MM.1S (cell line): ENCODE measurements at regions not wholly inside any gene's neighbourhood (a gene's known extent, or its start where the extent isn't known, plus 50 kb on each side); places are given as distances from the start of the nearest gene placed in this dataset.

ENCODE experiments used
- DNase-seq: peaks from one replicate; pipeline ENCODE4 v3.0.0-alpha.2; 2015
- H2AFZ ChIP-seq: fragments of 300-600 bp; sonication (generic); 2 replicates; pipeline ENCODE4 v1.6.0; 2016; ENCODE audit warnings: antibody characterized with exemption, low read length
- H3F3A ChIP-seq: fragments of 300-600 bp; sonication (generic); 2 replicates; pipeline ENCODE4 v1.6.1; 2016; ENCODE audit warnings: mild to moderate bottlenecking, antibody characterized with exemption, low read length, moderate library complexity, mixed read lengths; ENCODE audit not compliant: insufficient read depth
- H3K27ac ChIP-seq: fragments of 300-600 bp; sonication (generic); 2 replicates; pipeline ENCODE4 v1.5.1; 2016; ENCODE audit warnings: mild to moderate bottlenecking, low read length
- H3K27me3 ChIP-seq: fragments of 300-600 bp; sonication (generic); replicated peaks from 2 replicates; pipeline ENCODE4 v1.6.0; 2016; ENCODE audit warnings: low read length; ENCODE audit not compliant: insufficient read depth
- H3K36me3 ChIP-seq: fragments of 300-600 bp; sonication (generic); replicated peaks from 2 replicates; pipeline ENCODE4 v1.6.1; 2016; ENCODE audit warnings: mild to moderate bottlenecking, low read length, mixed read lengths; ENCODE audit not compliant: insufficient read depth
- H3K4me1 ChIP-seq: fragments of 300-600 bp; sonication (generic); 2 replicates; pipeline ENCODE4 v1.6.1; 2016; ENCODE audit warnings: low read length, mixed read lengths
- H3K4me2 ChIP-seq: fragments of 300-600 bp; sonication (generic); 2 replicates; pipeline ENCODE4 v1.6.0; 2016; ENCODE audit warnings: low read depth, low read length
- H3K4me3 ChIP-seq: fragments of 300-600 bp; sonication (generic); 2 replicates; pipeline ENCODE4 v1.5.1; 2016; ENCODE audit warnings: low read length, mixed read lengths
- H3K79me2 ChIP-seq: fragments of 300-600 bp; sonication (generic); 2 replicates; pipeline ENCODE4 v1.6.1; 2016; ENCODE audit warnings: mixed run types, low read length, mixed read lengths
- H3K9ac ChIP-seq: fragments of 300-600 bp; sonication (generic); 2 replicates; pipeline ENCODE4 v1.6.1; 2016; ENCODE audit warnings: low read length, mixed read lengths
- H3K9me2 ChIP-seq: fragments of 300-600 bp; sonication (generic); replicated peaks from 2 replicates; pipeline ENCODE4 v1.6.1; 2016; ENCODE audit warnings: mild to moderate bottlenecking, low read length, mixed read lengths; ENCODE audit not compliant: insufficient read depth
- H3K9me3 ChIP-seq: fragments of 300-600 bp; sonication (generic); replicated peaks from 2 replicates; pipeline ENCODE4 v1.6.1; 2016; ENCODE audit warnings: mild to moderate bottlenecking, low read length, mixed read lengths; ENCODE audit not compliant: insufficient read depth
- H4K20me1 ChIP-seq: fragments of 300-600 bp; sonication (generic); 2 replicates; pipeline ENCODE4 v1.6.1; 2016; ENCODE audit warnings: mild to moderate bottlenecking, low read length, moderate library complexity, mixed read lengths; ENCODE audit not compliant: insufficient read depth
- CTCF ChIP-seq: fragments of 300-600 bp; sonication (generic); IDR thresholded peaks from 2 replicates; pipeline ENCODE4 v1.5.1; 2016; ENCODE audit warnings: antibody characterized with exemption, low read length, mixed read lengths
- EZH2 ChIP-seq: fragments of 300-600 bp; sonication (generic); optimal IDR thresholded peaks from 2 replicates; pipeline ENCODE3; 2017; ENCODE audit warnings: low read depth, mild to moderate bottlenecking, antibody characterized with exemption, low read length, mixed read lengths
- EZH2phosphoT487 ChIP-seq: fragments of 300-600 bp; sonication (generic); IDR thresholded peaks from 2 replicates; pipeline ENCODE4 v1.6.1; 2018; ENCODE audit warnings: antibody characterized with exemption, low read length

DNA sequence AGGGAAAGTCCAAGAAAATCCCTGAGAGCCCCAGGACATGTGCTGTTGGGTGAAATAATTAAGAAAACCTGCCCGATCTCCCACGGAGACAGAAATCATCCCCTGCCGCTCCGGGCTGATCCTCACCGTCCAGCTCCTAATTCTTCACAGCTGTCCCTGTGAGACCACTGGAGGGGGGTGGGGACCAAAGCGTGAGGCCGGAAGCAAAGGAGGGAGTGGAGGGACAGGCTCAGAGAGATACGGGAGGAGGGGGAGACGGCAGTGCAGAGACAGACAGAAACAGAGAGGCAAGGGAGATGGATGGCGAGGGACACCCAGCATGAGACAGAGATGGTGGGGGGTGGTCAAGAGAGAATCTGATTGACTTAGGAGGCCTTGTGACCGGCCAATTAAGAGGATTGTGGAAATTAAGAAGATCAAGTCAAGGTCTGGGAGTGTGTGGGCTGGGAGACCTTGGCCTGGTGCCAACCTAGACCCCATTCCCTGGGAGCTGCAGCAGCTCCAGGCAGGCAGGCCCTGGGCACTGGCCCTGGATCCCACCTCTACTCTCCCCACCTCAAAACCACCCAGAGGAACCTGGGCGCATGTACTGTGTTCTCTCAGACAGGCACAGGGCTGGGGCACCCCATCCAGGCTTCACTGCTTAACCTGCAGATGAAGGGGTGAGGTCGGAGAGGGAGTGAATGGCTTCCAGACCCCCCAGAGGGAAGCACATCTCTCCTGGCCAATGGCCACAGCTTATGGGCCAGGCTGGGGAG lies 113.2 kb upstream of the ALDH1A3 start:
- no peaks in the 10 kb centered on the region for H3K9me2 ChIP-seq
- H3K9me3 ChIP-seq: no peaks in the 10 kb centered on the region
- no peak overlapping the region for H3K4me3 ChIP-seq
- no peaks in the 10 kb centered on the region for H3K36me3 ChIP-seq
- no peak overlapping the region for H2AFZ ChIP-seq
- DNase-seq: no peak
- H4K20me1 ChIP-seq: no peaks in the 10 kb centered on the region
- TF ChIP-seq EZH2phosphoT487 (no peak), CTCF (no peak), EZH2 (no peak)
- H3K4me2 ChIP-seq: no peak overlapping the region
- no peak overlapping the region for H3K27ac ChIP-seq
- H3F3A ChIP-seq: no peaks in the 10 kb centered on the region
- no peaks in the 10 kb centered on the region for H3K27me3 ChIP-seq
- H3K9ac ChIP-seq: no peak overlapping the region
- H3K79me2 ChIP-seq: no peaks in the 10 kb centered on the region
- no peaks in the 10 kb centered on the region for H3K4me1 ChIP-seq

- no peaks in the 10 kb centered on the region for H3K36me3 ChIP-seq
- no peak overlapping the region for H3K27ac ChIP-seq
- no peak overlapping the region for H3K4me2 ChIP-seq
- no peaks in the 10 kb centered on the region for H3K4me1 ChIP-seq
- no peak overlapping the region for H2AFZ ChIP-seq
- no peaks in the 10 kb centered on the region for H4K20me1 ChIP-seq
- no peaks in the 10 kb centered on the region for H3F3A ChIP-seq
- no peaks in the 10 kb centered on the region for H3K79me2 ChIP-seq
- H3K4me3 ChIP-seq: no peak overlapping the region
- no peaks in the 10 kb centered on the region for H3K9me3 ChIP-seq
- no peak for DNase-seq
- no peaks in the 10 kb centered on the region for H3K27me3 ChIP-seq
- no peak overlapping the region for H3K9ac ChIP-seq
- no peaks in the 10 kb centered on the region for H3K9me2 ChIP-seq
- TF ChIP-seq EZH2phosphoT487 (no peak), CTCF (no peak)
These were observed 112.4 kb upstream of the ALDH1A3 start for GRCh38 chr15:100767001-100767825.

DNA sequence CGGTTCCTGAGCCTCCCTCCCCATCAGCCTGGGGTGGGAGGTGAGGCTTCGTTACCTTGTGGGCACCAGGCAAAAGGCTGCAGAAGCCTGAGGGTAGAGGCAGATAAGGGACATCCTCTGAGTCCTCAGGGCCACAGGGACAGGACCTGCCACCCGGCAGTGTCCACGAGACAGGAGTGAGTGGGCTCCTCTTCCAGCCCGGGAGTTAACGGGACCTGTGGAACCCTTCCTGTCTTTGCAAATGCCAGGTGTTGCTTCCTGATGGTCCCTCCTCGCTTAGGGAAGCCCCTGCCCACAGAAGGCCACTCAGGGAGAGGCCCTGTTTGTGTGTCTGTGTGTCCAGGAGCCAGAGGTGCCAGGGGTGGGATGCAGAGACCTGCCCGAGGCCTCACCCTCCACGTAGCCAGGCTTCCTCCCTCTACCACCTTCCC lies 111.1 kb upstream of the ALDH1A3 start:
- no peak overlapping the region for H2AFZ ChIP-seq
- no peak overlapping the region for H3K27ac ChIP-seq
- H3K9me3 ChIP-seq: no peaks in the 10 kb centered on the region
- no peaks in the 10 kb centered on the region for H3K36me3 ChIP-seq
- H3K4me1 ChIP-seq: no peaks in the 10 kb centered on the region
- no peaks in the 10 kb centered on the region for H3K9me2 ChIP-seq
- TF ChIP-seq EZH2: no peak
- TF ChIP-seq CTCF: no peak
- TF ChIP-seq EZH2phosphoT487: no peak
- no peaks in the 10 kb centered on the region for H4K20me1 ChIP-seq
- H3K4me2 ChIP-seq: no peak overlapping the region
- no peak for DNase-seq
- H3K27me3 ChIP-seq: no peaks in the 10 kb centered on the region
- no peaks in the 10 kb centered on the region for H3K79me2 ChIP-seq
- no peak overlapping the region for H3K9ac ChIP-seq
- no peaks in the 10 kb centered on the region for H3F3A ChIP-seq
- H3K4me3 ChIP-seq: no peak overlapping the region
